Gastrocnemius medialis (tissue), 4 donors: ENCODE measurements at regions not wholly inside any gene's neighbourhood (a gene's known extent, or its start where the extent isn't known, plus 50 kb on each side); places are given as distances from the start of the nearest gene placed in this dataset.

ENCODE experiments used
- ATAC-seq, 2 donors: fragments of 150-250 bp; one replicate each; pipeline ENCODE4 v1.9.1; 2016
- DNase-seq, 2 donors: peaks; one replicate each; pipeline ENCODE4 v3.0.0-alpha.2; 2019
- H3K27ac ChIP-seq, 4 donors: fragments of 200-600 bp; sonication (generic); 1 replicate in 1 of 4; 2 replicates in 3 of 4; pipeline ENCODE4 v1.5.1; 2016 to 2018; ENCODE audit warnings: mild to moderate bottlenecking in 2 of 4, moderate library complexity in 1 of 4
- H3K27me3 ChIP-seq, 3 donors: fragments of 200-600 bp; sonication (generic) in 2 of 3; 1 replicate in 1 of 3; 2 replicates in 2 of 3; pipeline versions ENCODE4 v1.5.1 to v1.6.0; 2016 to 2019; ENCODE audit warnings: mild to moderate bottlenecking in 1 of 3, moderate library complexity in 1 of 3
- H3K36me3 ChIP-seq, 2 donors: fragments of 200-600 bp; sonication (generic) in 1 of 2; one replicate each; pipeline ENCODE4 v1.5.1; 2017 to 2018
- H3K4me1 ChIP-seq, 2 donors: fragments of 200-600 bp; sonication (generic) in 1 of 2; one replicate each; pipeline ENCODE4 v1.5.1; 2016 to 2017; ENCODE audit warnings: mild to moderate bottlenecking in 2 of 2
- H3K4me3 ChIP-seq, 4 donors: fragments of 200-600 bp; sonication (generic) in 3 of 4; 1 replicate in 1 of 4; 2 replicates in 3 of 4; pipeline ENCODE4 v1.5.1; 2016 to 2019; ENCODE audit warnings: mild to moderate bottlenecking in 2 of 4
- H3K9me3 ChIP-seq, 3 donors: fragments of 200-600 bp; sonication (generic) in 2 of 3; 1 replicate in 1 of 3; 2 replicates in 2 of 3; pipeline ENCODE4 v1.5.1; 2016 to 2019
- POLR2A ChIP-seq, 2 donors: fragments of 450-650 bp; IDR thresholded peaks; one replicate each; pipeline ENCODE4 v1.6.1; 2017; ENCODE audit warnings: antibody characterized with exemption in 2 of 2, mild to moderate bottlenecking in 2 of 2, moderate library complexity in 2 of 2
- in situ Hi-C, 4 donors: fragments of 200-750 bp; cut with MboI; loops; one replicate each; pipeline versions ENCODE4 v1.15.0 to v1.8.0; 2017; ENCODE audit warnings: low sequenced_read_pairs in 4 of 4
- intact Hi-C: fragments of 100-400 bp; cut with DNase I; formaldehyde crosslinking; loops from one replicate; pipeline ENCODE4 v1.15.1; 2023; ENCODE audit warnings: low total_unique reads
- TF ChIP-seq, protein P1 (sequence below), 5 experiments: fragments of 450-650 bp in 3 of 5; fragments of 200-600 bp in 2 of 5; sonication (generic) in 2 of 5; IDR thresholded peaks in 4 of 5; conservative IDR thresholded peaks in 1 of 5; 1 replicate in 4 of 5; 2 replicates in 1 of 5; pipeline ENCODE4 v1.5.1; 2016 to 2019; ENCODE audit warnings: antibody characterized with exemption in 5 of 5, mild to moderate bottlenecking in 3 of 5, moderate library complexity in 3 of 5

DNA sequence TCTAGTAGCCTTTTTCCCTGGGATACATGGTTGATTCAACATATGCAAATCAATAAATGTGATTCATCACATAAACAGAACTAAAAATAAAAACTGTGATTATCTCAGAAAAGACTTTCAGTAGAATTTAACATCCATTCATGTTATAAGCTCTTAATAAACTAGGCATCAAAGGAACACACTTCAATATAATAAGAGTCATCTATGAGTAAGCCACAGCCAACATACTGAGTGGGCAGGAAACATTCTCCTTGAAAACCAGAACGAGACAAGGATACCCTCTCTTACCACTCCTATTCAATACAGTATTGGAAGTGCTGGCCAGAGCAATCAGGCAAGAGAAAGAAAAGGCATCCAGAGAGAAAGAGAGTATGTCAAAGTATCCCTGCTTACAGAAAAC lies 239.9 kb downstream of the ATPSCKMT start:
- ATAC-seq: no peak
- no peak for DNase-seq

DNA sequence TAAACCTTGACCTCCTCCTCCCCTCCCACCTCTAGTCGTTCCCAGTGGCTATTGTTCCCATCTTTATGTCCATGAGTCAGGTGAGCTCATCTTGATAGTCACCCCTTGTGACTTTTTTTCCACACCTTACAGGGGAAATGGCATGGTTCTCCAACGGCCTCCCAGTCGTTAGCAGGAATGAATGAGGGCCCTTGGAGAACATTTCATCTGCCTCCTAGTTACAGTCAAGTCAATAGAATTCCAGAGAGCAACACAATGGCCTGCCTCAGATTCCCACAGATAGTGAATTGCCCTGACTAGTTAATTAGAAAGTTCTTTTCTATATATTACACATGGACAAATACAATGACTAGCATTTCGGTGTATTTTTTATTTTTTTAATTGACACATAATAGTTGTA lies 262.6 kb downstream of the ATPSCKMT start:
- no peak for TF ChIP-seq POLR2A (IDR thresholded peaks at IDR 0.05)
- TF ChIP-seq, protein P1, sequence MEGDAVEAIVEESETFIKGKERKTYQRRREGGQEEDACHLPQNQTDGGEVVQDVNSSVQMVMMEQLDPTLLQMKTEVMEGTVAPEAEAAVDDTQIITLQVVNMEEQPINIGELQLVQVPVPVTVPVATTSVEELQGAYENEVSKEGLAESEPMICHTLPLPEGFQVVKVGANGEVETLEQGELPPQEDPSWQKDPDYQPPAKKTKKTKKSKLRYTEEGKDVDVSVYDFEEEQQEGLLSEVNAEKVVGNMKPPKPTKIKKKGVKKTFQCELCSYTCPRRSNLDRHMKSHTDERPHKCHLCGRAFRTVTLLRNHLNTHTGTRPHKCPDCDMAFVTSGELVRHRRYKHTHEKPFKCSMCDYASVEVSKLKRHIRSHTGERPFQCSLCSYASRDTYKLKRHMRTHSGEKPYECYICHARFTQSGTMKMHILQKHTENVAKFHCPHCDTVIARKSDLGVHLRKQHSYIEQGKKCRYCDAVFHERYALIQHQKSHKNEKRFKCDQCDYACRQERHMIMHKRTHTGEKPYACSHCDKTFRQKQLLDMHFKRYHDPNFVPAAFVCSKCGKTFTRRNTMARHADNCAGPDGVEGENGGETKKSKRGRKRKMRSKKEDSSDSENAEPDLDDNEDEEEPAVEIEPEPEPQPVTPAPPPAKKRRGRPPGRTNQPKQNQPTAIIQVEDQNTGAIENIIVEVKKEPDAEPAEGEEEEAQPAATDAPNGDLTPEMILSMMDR (IDR thresholded peaks at IDR 0.05 in 4 of 5, conservative IDR thresholded peaks at IDR 0.05 in 1 of 5): no peak
- intact Hi-C loops: no loop called here
- no peak for ATAC-seq
- Histone ChIP-seq H3K36me3 (no peaks in the 10 kb centered on the region), H3K4me3 (no peak overlapping the region), H3K4me1 (no peaks in the 10 kb centered on the region), H3K27me3 (no peaks in the 10 kb centered on the region), H3K27ac (no peak overlapping the region), H3K9me3 (no peaks in the 10 kb centered on the region)
- no peak for DNase-seq
- in situ Hi-C loops: no loop called here

More for the DNA sequence above, 239.9 kb downstream of the ATPSCKMT start:
- Histone ChIP-seq H3K36me3 (no peaks in the 10 kb centered on the region), H3K9me3 (no peaks in the 10 kb centered on the region), H3K4me1 (no peaks in the 10 kb centered on the region), H3K27ac (no peak overlapping the region), H3K27me3 (no peaks in the 10 kb centered on the region), H3K4me3 (no peak overlapping the region)
- TF ChIP-seq, protein P1 (IDR thresholded peaks at IDR 0.05 in 4 of 5, conservative IDR thresholded peaks at IDR 0.05 in 1 of 5): no peak
- no peak for TF ChIP-seq POLR2A (IDR thresholded peaks at IDR 0.05)
- intact Hi-C loops (no loop called here), in situ Hi-C loops (no loop called here)

DNA sequence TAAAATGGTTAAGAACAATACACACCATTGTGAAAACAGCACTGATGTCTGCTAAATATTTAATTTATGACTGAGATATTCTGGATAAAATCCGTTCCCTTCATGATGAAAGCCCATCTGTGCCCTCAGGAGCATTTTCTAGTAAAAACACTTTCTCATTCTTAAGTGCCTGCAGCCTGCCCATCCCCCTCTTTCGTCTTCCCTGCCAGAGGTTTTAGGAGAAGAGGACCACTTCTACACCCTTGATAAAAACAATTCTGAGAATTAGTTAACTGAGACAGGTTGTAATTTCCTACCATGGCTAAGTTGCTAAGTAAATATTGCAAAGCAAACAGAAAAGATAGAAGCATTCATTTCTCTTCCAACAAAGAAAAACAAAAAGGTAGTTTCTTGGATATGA lies 272.6 kb downstream of the ATPSCKMT start:
- Histone ChIP-seq H3K36me3 (no peaks in the 10 kb centered on the region), H3K4me1 (no peaks in the 10 kb centered on the region), H3K27ac (no peak overlapping the region), H3K27me3 (no peaks in the 10 kb centered on the region), H3K9me3 (no peaks in the 10 kb centered on the region), H3K4me3 (no peak overlapping the region)
- ATAC-seq (no peak), DNase-seq (no peak)
- intact Hi-C loops (no loop called here), in situ Hi-C loops (no loop called here)
- no peak for TF ChIP-seq POLR2A (IDR thresholded peaks at IDR 0.05)
- TF ChIP-seq, protein P1 (IDR thresholded peaks at IDR 0.05 in 4 of 5, conservative IDR thresholded peaks at IDR 0.05 in 1 of 5): no peak

DNA sequence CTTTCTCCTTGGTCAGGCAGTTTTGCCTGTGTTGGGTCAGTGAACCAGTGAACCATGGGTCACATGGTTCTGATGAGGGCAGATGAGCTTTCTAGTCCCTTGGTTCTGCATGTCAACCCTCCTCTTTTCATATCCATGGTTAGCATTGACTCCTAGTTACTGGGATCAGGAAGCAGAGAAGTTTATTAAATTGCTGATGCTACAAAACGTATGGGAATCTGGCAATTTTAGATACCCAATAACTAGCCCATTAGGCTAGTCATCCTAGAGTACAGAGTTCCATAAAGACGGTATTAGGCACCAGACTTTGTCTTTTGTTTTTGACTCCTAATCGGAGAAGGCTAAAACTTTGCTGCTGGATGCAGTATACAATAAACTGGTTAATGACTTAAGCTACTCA lies 273.1 kb downstream of the ATPSCKMT start:
- TF ChIP-seq, protein P1 (IDR thresholded peaks at IDR 0.05 in 4 of 5, conservative IDR thresholded peaks at IDR 0.05 in 1 of 5): no peak
- Histone ChIP-seq H3K4me1 (no peaks in the 10 kb centered on the region), H3K9me3 (no peaks in the 10 kb centered on the region), H3K4me3 (no peak overlapping the region), H3K27me3 (no peaks in the 10 kb centered on the region), H3K36me3 (no peaks in the 10 kb centered on the region), H3K27ac (no peak overlapping the region)
- in situ Hi-C loops: no loop called here
- intact Hi-C loops: no loop called here
- DNase-seq (no peak), ATAC-seq (no peak)

DNA sequence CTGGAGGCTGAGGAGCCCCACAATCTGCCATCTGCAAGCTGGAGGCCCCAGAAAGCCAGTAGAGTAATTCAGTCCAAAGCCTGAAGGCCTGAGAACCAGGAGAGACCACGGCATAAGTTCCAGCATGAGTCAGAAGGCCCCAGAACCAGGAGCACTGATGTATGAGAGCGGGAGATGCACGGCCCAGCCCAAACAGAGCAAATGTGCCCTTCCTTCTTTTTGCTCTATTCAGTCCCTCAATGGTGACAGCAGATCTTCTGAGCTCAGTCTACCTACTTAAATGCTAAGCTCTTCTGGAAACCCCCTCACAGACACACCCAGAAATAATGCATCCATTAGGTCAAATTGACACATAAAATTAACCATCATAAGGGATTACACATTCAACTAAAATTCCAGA lies 277.6 kb downstream of the ATPSCKMT start:
- Histone ChIP-seq H3K27me3 (no peaks in the 10 kb centered on the region), H3K27ac (no peak overlapping the region), H3K4me3 (no peak overlapping the region), H3K4me1 (no peaks in the 10 kb centered on the region), H3K36me3 (no peaks in the 10 kb centered on the region), H3K9me3 (no peaks in the 10 kb centered on the region)
- in situ Hi-C loops: no loop called here
- ATAC-seq (no peak), DNase-seq (no peak)
- intact Hi-C loops: no loop called here
- no peak for TF ChIP-seq POLR2A (IDR thresholded peaks at IDR 0.05)
- TF ChIP-seq, protein P1 (IDR thresholded peaks at IDR 0.05 in 4 of 5, conservative IDR thresholded peaks at IDR 0.05 in 1 of 5): no peak
